Ishikawa (cell line): ENCODE measurements at regions not wholly inside any gene's neighbourhood (a gene's known extent, or its start where the extent isn't known, plus 50 kb on each side); places are given as distances from the start of the nearest gene placed in this dataset.

Experiments used
- CEBPB ChIP-seq: IDR thresholded peaks from 2 replicates; pipeline ENCODE4 v1.6.1; 2012
- CREB1 ChIP-seq: IDR thresholded peaks from 2 replicates; pipeline ENCODE4 v1.6.1; 2012; ENCODE audit warnings: low read depth
- EGR1 ChIP-seq: IDR thresholded peaks from 2 replicates; pipeline ENCODE4 v1.6.1; 2012
- EP300 ChIP-seq: IDR thresholded peaks from 2 replicates; pipeline ENCODE4 v1.6.1; 2012; ENCODE audit warnings: borderline replicate concordance
- FOXM1 ChIP-seq: IDR thresholded peaks from 2 replicates; pipeline ENCODE4 v1.6.1; 2012; ENCODE audit warnings: low read depth, borderline replicate concordance
- NFIC ChIP-seq: IDR thresholded peaks from 2 replicates; pipeline ENCODE4 v1.6.1; 2012
- RAD21 ChIP-seq: IDR thresholded peaks from 2 replicates; pipeline ENCODE4 v1.6.1; 2012; ENCODE audit warnings: low read depth
- REST ChIP-seq: IDR thresholded peaks from 2 replicates; pipeline ENCODE4 v1.6.1; 2012; ENCODE audit warnings: low read depth, mild to moderate bottlenecking
- TAF1 ChIP-seq: IDR thresholded peaks from 2 replicates; pipeline ENCODE4 v1.6.1; 2012; ENCODE audit warnings: low read depth, mild to moderate bottlenecking
- TCF12 ChIP-seq: IDR thresholded peaks from 2 replicates; pipeline ENCODE4 v1.6.1; 2012; ENCODE audit warnings: low read depth
- TEAD4 ChIP-seq: IDR thresholded peaks from 2 replicates; pipeline ENCODE4 v1.6.1; 2012
- USF1 ChIP-seq: IDR thresholded peaks from 2 replicates; pipeline ENCODE4 v1.6.1; 2012
- YY1 ChIP-seq: IDR thresholded peaks from 2 replicates; pipeline ENCODE4 v1.6.1; 2012; ENCODE audit warnings: low read depth
- ZBTB7A ChIP-seq: IDR thresholded peaks from 2 replicates; pipeline ENCODE4 v1.6.1; 2012; ENCODE audit warnings: low read depth
- TF ChIP-seq, protein P1 (sequence below): IDR thresholded peaks from 2 replicates; pipeline ENCODE4 v1.6.1; 2012

DNA sequence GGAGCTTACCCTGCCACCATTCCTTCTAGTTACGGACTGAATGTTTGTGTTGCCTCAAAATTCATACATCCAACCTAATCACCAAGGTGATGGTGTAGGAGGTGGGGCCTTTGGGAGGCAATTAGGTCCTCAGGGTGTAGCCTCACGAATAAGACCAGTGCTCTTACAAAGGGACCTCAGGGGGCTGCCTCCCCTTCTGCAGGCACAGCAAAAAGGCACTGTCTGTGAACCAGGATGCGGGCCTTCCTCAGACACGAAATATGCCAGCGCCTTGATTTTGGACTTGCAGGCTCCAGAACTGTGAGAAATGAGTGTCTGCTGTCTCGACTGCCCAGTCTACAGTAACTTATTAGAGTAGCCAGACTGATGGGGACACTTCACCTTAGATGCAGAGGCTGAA, 150.4 kb upstream of the HDAC4 start:
- TF ChIP-seq EGR1 (no peak), EP300 (no peak), NFIC (no peak), USF1 (no peak), RAD21 (no peak), ZBTB7A (no peak), CREB1 (no peak), TAF1 (no peak), YY1 (no peak), TCF12 (no peak), CEBPB (no peak), REST (no peak), FOXM1 (no peak), TEAD4 (no peak)
- TF ChIP-seq, protein P1, sequence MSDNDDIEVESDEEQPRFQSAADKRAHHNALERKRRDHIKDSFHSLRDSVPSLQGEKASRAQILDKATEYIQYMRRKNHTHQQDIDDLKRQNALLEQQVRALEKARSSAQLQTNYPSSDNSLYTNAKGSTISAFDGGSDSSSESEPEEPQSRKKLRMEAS: no peak

- TF ChIP-seq RAD21: no peak
- TF ChIP-seq TEAD4: no peak
- TF ChIP-seq, protein P1: no peak
- TF ChIP-seq REST: no peak
- no peak for TF ChIP-seq YY1
- TF ChIP-seq EGR1: no peak
- TF ChIP-seq TCF12: no peak
- no peak for TF ChIP-seq USF1
- no peak for TF ChIP-seq CREB1
Measured at GRCh38 chr2:239550357-239550756, 149.5 kb upstream of the HDAC4 start.

GRCh38 chr2:239549711-239550255, 149.0 kb upstream of the HDAC4 start:
- TF ChIP-seq NFIC (no peak), CEBPB (no peak), EGR1 (no peak), RAD21 (no peak), CREB1 (no peak), EP300 (no peak)

GRCh38 chr2:239548965-239549595, 148.3 kb upstream of the HDAC4 start:
- TF ChIP-seq TEAD4 (no peak), USF1 (no peak), CREB1 (no peak), NFIC (no peak), TCF12 (no peak), FOXM1 (no peak), ZBTB7A (no peak), EGR1 (no peak), TAF1 (no peak), CEBPB (no peak), REST (no peak), RAD21 (no peak), YY1 (no peak), EP300 (no peak)
- TF ChIP-seq, protein P1: no peak
